Pancreas (tissue), 10 donors: ENCODE measurements at regions not wholly inside any gene's neighbourhood (a gene's known extent, or its start where the extent isn't known, plus 50 kb on each side); places are given as distances from the start of the nearest gene placed in this dataset.

Source experiments
- ATAC-seq, 4 donors: fragments of 200-7000 bp; cut with Tn5 transposase; one replicate each; pipeline versions ENCODE4 v1.8.0 to v1.9.1; 2020; ENCODE audit warnings: mild to moderate bottlenecking in 4 of 4, moderate library complexity in 4 of 4
- DNase-seq, 6 donors: peaks; one replicate each; pipeline ENCODE4 v3.0.0-alpha.2; 2020
- FAIRE-seq: peaks from 2 replicates; lab custom pipeline; 2012; peaks lifted over from hg19 to GRCh38; lab: Jason Lieb, UNC
- H3K27ac ChIP-seq, 4 donors: fragments of 200-600 bp; sonication (generic); 1 replicate in 3 of 4; 2 replicates in 1 of 4; pipeline versions ENCODE4 v1.5.0 to v1.8.0; 2020
- H3K27me3 ChIP-seq, 4 donors: fragments of 200-600 bp; one replicate each; pipeline ENCODE4 v1.8.0; 2021
- H3K36me3 ChIP-seq, 3 donors: fragments of 200-600 bp; sonication (generic) in 1 of 3; one replicate each; pipeline versions ENCODE4 v1.5.0 to v1.8.0; 2020 to 2021
- H3K4me1 ChIP-seq, 3 donors: fragments of 200-600 bp; one replicate each; pipeline ENCODE4 v1.8.0; 2021
- H3K4me3 ChIP-seq, 4 donors: fragments of 200-600 bp; sonication (generic) in 2 of 4; one replicate each; pipeline versions ENCODE4 v1.5.0 to v1.8.0; 2020 to 2021
- H3K9me3 ChIP-seq, 4 donors: fragments of 200-600 bp; one replicate each; pipeline ENCODE4 v1.8.0; 2021
- CTCF ChIP-seq, 4 donors: fragments of 200-600 bp; sonication (generic) in 3 of 4; IDR thresholded peaks; one replicate each; pipeline versions ENCODE4 v1.5.0 to v1.8.0; 2021; ENCODE audit warnings: antibody characterized with exemption in 4 of 4
- WGBS, 2 donors: extraction: QIAGEN DNeasy Blood & Tissue Kit; methylation state at CpG; one replicate each; pipeline ENCODE4 v1.1.7; 2013; 5-methylcytosine and 5-hydroxymethylcytosine counted together
- intact Hi-C, 3 donors: fragments of 100-400 bp; cut with DNase I; formaldehyde crosslinking; loops; one replicate each; pipeline versions ENCODE4 v1.11.1 to v1.14.2; 2022
- donor health status: healthy with polysubstance abuse.
- donor health status: DM: no; HTN: no; CAD: no; lungs with moderate emphysema.
- donor health status: DM: no; HTN: no; CAD: no.
- donor health status: control.
- donor health status: control.
- donor health status: Bipolar disorder and iron deficiency.
- donor health status: DM: yes; HTN: yes; CAD: no.
- donor health status: DM: no; HTN: no; CAD: no.
- donor health status: DM: no; HTN: no; CAD: no.
- donor health status: DM: yes; HTN: yes; CAD: no.

GRCh38 chr1:5347726-5348125 is 644.5 kb downstream of the NPHP4 start:
- H3K9me3 ChIP-seq, result no peaks in the 10 kb centered on the region
- no peak for ATAC-seq
- WGBS, 2 donors, result 64 to 83% methylated on average over 8 of the region's 8 CpGs

GRCh38 chr1:5345556-5345955 is 646.7 kb downstream of the NPHP4 start:
- ATAC-seq, result no peak
- Histone ChIP-seq H3K4me1 (no peaks in the 10 kb centered on the region), H3K36me3 (no peaks in the 10 kb centered on the region), H3K4me3 (no peak overlapping the region), H3K27me3 (no peaks in the 10 kb centered on the region), H3K9me3 (no peaks in the 10 kb centered on the region), H3K27ac (no peak overlapping the region)
- no peak for TF ChIP-seq CTCF (IDR thresholded peaks at IDR 0.05)
- no peak for DNase-seq
- intact Hi-C loops, result no loop called here
- FAIRE-seq, result no peak
- 66 to 77% methylated on average over 8 of the region's 8 CpGs for WGBS, 2 donors

More at GRCh38 chr1:5347726-5348125, 644.5 kb downstream of the NPHP4 start:
- no peak overlapping the region for H3K4me3 ChIP-seq
- FAIRE-seq, result no peak
- H3K27me3 ChIP-seq, result no peaks in the 10 kb centered on the region
- H3K36me3 ChIP-seq, result no peaks in the 10 kb centered on the region
- intact Hi-C loops, result no loop called here
- no peak for DNase-seq
- TF ChIP-seq CTCF (IDR thresholded peaks at IDR 0.05), result no peak
- H3K4me1 ChIP-seq, result no peaks in the 10 kb centered on the region
- H3K27ac ChIP-seq, result no peak overlapping the region

- FAIRE-seq (no peak), ATAC-seq (no peak)
- WGBS, 2 donors, result 61 to 67% methylated on average over 10 of the region's 10 CpGs
These were observed 648.8 kb downstream of the NPHP4 start for GRCh38 chr1:5343256-5344020.

DNA sequence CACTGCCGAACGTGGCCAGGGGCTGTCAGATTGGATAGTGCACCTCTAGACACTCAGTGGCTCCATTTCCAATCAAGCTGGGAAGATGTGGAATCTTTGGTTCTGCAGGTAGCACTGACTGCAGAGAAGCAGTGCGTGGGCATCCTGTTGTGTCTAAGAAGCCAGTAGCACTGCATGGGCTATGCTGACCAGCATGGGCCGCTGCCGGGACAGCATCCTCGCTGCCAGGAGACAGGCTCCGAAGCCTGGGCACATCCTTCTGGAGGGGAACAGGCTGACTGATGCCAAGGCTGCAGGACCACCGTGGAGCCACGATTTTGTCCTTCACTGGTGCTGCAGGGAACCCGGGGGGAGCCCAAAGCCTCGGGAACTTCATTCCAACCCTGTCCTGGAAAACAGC is 649.4 kb downstream of the NPHP4 start:
- no peak overlapping the region for H3K4me3 ChIP-seq
- FAIRE-seq, result no peak
- intact Hi-C loops, result no loop called here
- no peak for ATAC-seq
- H3K4me1 ChIP-seq, result no peaks in the 10 kb centered on the region
- no peaks in the 10 kb centered on the region for H3K27me3 ChIP-seq
- TF ChIP-seq CTCF (IDR thresholded peaks at IDR 0.05), result no peak
- WGBS, 2 donors, result 60 to 78% methylated on average over 11 of the region's 11 CpGs
- no peaks in the 10 kb centered on the region for H3K9me3 ChIP-seq
- no peaks in the 10 kb centered on the region for H3K36me3 ChIP-seq
- H3K27ac ChIP-seq, result no peak overlapping the region
- no peak for DNase-seq

More at GRCh38 chr1:5343256-5344020, 648.8 kb downstream of the NPHP4 start:
- no peak for DNase-seq
- H3K27ac ChIP-seq, result no peak overlapping the region
- TF ChIP-seq CTCF (IDR thresholded peaks at IDR 0.05), result no peak
- no peaks in the 10 kb centered on the region for H3K36me3 ChIP-seq
- H3K9me3 ChIP-seq, result no peaks in the 10 kb centered on the region
- intact Hi-C loops, result no loop called here
- H3K4me1 ChIP-seq, result no peaks in the 10 kb centered on the region
- no peaks in the 10 kb centered on the region for H3K27me3 ChIP-seq
- no peak overlapping the region for H3K4me3 ChIP-seq

- H3K27ac ChIP-seq, result no peak overlapping the region
- H3K9me3 ChIP-seq, result no peaks in the 10 kb centered on the region
- FAIRE-seq (no peak), DNase-seq (no peak), ATAC-seq (no peak)
- no peak overlapping the region for H3K4me3 ChIP-seq
- intact Hi-C loops, result no loop called here
- no peaks in the 10 kb centered on the region for H3K4me1 ChIP-seq
- no peak for TF ChIP-seq CTCF (IDR thresholded peaks at IDR 0.05)
- WGBS, 2 donors, result 57 to 81% methylated on average over 8 of the region's 8 CpGs
- no peaks in the 10 kb centered on the region for H3K36me3 ChIP-seq
- no peaks in the 10 kb centered on the region for H3K27me3 ChIP-seq
These were observed 650.1 kb downstream of the NPHP4 start for GRCh38 chr1:5342172-5342571.
